ENCODE measurements at regions not wholly inside any gene's neighbourhood (a gene's known extent, or its start where the extent isn't known, plus 50 kb on each side); places are given as distances from the start of the nearest gene placed in this dataset.

GRCh38 chr3:63029326-63029725 is 154.1 kb upstream of the CADPS start (continued):
- TF ChIP-seq CSDC2 (CRISPR knock-in tag; IDR thresholded peaks at IDR 0.05) = no peak
- TF ChIP-seq, protein P1, sequence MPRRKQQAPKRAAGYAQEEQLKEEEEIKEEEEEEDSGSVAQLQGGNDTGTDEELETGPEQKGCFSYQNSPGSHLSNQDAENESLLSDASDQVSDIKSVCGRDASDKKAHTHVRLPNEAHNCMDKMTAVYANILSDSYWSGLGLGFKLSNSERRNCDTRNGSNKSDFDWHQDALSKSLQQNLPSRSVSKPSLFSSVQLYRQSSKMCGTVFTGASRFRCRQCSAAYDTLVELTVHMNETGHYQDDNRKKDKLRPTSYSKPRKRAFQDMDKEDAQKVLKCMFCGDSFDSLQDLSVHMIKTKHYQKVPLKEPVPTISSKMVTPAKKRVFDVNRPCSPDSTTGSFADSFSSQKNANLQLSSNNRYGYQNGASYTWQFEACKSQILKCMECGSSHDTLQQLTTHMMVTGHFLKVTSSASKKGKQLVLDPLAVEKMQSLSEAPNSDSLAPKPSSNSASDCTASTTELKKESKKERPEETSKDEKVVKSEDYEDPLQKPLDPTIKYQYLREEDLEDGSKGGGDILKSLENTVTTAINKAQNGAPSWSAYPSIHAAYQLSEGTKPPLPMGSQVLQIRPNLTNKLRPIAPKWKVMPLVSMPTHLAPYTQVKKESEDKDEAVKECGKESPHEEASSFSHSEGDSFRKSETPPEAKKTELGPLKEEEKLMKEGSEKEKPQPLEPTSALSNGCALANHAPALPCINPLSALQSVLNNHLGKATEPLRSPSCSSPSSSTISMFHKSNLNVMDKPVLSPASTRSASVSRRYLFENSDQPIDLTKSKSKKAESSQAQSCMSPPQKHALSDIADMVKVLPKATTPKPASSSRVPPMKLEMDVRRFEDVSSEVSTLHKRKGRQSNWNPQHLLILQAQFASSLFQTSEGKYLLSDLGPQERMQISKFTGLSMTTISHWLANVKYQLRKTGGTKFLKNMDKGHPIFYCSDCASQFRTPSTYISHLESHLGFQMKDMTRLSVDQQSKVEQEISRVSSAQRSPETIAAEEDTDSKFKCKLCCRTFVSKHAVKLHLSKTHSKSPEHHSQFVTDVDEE (CRISPR knock-in tag; IDR thresholded peaks at IDR 0.05) = no peak

- ATAC-seq = no peak
- TF ChIP-seq ZNF70 (CRISPR knock-in tag; IDR thresholded peaks at IDR 0.05) = no peak
Measured at GRCh38 chr3:63029921-63030320, 154.7 kb upstream of the CADPS start.

- ATAC-seq = no peak
- TF ChIP-seq TOX (CRISPR knock-in tag; IDR thresholded peaks at IDR 0.05; ENCODE audit: borderline replicate concordance) = no peak
- no peak for TF ChIP-seq ZC3H10 (CRISPR knock-in tag; IDR thresholded peaks at IDR 0.05)
- TF ChIP-seq ISL1 (CRISPR knock-in tag; IDR thresholded peaks at IDR 0.05) = no peak
- TF ChIP-seq, protein P1 (CRISPR knock-in tag; IDR thresholded peaks at IDR 0.05) = no peak
- TF ChIP-seq PPARA (CRISPR knock-in tag; IDR thresholded peaks at IDR 0.05; ENCODE audit: borderline replicate concordance) = no peak
- no peak for TF ChIP-seq ZNF565 (CRISPR knock-in tag; conservative IDR thresholded peaks at IDR 0.05; ENCODE audit: low read depth)
- TF ChIP-seq, protein P2, sequence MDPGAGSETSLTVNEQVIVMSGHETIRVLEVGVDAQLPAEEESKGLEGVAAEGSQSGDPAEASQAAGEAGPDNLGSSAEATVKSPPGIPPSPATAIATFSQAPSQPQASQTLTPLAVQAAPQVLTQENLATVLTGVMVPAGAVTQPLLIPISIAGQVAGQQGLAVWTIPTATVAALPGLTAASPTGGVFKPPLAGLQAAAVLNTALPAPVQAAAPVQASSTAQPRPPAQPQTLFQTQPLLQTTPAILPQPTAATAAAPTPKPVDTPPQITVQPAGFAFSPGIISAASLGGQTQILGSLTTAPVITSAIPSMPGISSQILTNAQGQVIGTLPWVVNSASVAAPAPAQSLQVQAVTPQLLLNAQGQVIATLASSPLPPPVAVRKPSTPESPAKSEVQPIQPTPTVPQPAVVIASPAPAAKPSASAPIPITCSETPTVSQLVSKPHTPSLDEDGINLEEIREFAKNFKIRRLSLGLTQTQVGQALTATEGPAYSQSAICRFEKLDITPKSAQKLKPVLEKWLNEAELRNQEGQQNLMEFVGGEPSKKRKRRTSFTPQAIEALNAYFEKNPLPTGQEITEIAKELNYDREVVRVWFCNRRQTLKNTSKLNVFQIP (CRISPR knock-in tag; IDR thresholded peaks at IDR 0.05; ENCODE audit: borderline replicate concordance, low read depth) = no peak
- no peak for TF ChIP-seq RARB (CRISPR knock-in tag; IDR thresholded peaks at IDR 0.05)
- TF ChIP-seq CSDC2 (CRISPR knock-in tag; IDR thresholded peaks at IDR 0.05) = no peak
- no peak for TF ChIP-seq BACH2 (CRISPR knock-in tag; IDR thresholded peaks at IDR 0.05; ENCODE audit: borderline replicate concordance)
- no peak for TF ChIP-seq ARNTL (CRISPR knock-in tag; IDR thresholded peaks at IDR 0.05; ENCODE audit: borderline replicate concordance, low read depth)
- no peak for TF ChIP-seq PATZ1 (CRISPR knock-in tag; IDR thresholded peaks at IDR 0.05; ENCODE audit: borderline replicate concordance)
Measured at GRCh38 chr3:63030666-63031065, 155.4 kb upstream of the CADPS start.

DNA sequence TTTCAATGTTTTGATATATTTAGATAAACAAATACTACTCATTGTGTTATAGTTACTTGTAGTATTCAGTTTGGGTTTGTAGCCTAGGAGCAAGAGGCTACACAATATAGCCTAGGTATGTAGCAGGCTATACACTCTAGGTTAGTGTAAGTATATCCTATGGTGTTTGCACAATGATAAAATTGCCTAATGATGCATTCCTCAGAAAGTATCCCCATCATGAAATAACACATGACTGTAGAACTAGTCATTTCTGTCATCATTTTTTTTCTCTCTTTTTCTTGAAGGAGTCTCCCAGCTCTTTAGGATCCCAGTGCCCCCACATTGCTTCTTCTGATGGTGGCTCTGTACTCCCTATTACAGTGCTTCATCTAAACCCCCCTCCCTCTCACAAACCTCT is 157.7 kb upstream of the CADPS start:
- TF ChIP-seq, protein P1 (CRISPR knock-in tag; IDR thresholded peaks at IDR 0.05) = no peak
- no peak for TF ChIP-seq PPARA (CRISPR knock-in tag; IDR thresholded peaks at IDR 0.05; ENCODE audit: borderline replicate concordance)
- no peak for TF ChIP-seq TOX (CRISPR knock-in tag; IDR thresholded peaks at IDR 0.05; ENCODE audit: borderline replicate concordance)
- no peak for TF ChIP-seq ESRRG (CRISPR knock-in tag; IDR thresholded peaks at IDR 0.05)
- no peak for TF ChIP-seq ISL1 (CRISPR knock-in tag; IDR thresholded peaks at IDR 0.05)
- no peak for TF ChIP-seq ZNF565 (CRISPR knock-in tag; conservative IDR thresholded peaks at IDR 0.05; ENCODE audit: low read depth)
- TF ChIP-seq TCF4 (CRISPR knock-in tag; IDR thresholded peaks at IDR 0.05; ENCODE audit: borderline replicate concordance) = no peak
- TF ChIP-seq OSR1 (CRISPR knock-in tag; IDR thresholded peaks at IDR 0.05) = no peak
- TF ChIP-seq ZNF70 (CRISPR knock-in tag; IDR thresholded peaks at IDR 0.05) = no peak
- TF ChIP-seq ZFP30 (CRISPR knock-in tag; IDR thresholded peaks at IDR 0.05) = no peak
- ATAC-seq = no peak
